ENCODE measurements at regions not wholly inside any gene's neighbourhood (a gene's known extent, or its start where the extent isn't known, plus 50 kb on each side); places are given as distances from the start of the nearest gene placed in this dataset.

DNA sequence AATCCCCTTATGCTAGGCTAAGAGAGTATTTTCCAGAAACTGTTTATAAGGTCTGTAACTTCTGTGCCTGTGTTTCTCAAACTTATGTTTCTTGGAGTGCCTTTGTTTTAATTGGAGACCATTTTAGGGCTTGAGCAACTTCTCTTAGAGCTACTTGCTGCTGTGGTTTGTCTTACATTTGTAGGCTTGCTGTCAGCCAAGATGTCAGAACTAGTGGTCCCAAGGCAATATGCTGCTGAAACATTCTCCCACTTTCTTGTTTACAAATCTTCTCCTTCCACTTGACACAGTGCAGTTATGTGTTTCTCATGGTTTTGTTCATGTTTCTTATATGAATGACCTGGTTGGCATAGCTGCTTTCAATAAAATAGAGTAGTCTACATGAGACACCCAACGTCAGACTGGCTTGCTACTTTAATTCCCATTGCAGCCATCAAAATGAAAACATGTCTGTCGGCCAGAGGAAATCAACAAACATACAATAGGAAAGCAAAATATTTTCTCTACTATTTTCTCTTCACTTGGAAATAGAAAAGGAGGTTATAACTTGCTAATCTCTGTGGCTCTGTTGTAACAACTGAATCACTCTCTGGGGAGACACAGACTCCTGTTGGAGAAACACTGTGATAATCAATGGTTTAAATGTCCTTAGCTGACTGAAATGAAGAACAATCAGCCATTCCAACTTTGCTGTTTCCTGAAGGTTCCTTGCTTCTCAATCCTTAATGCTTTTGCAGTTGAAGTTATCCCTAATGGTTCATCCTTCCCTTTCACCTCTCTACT, 426.4 kb downstream of the PDGFC start:
- WGBS, 2 donors (ENCODE audit: low coverage in 1 of 2) = 58 to 62% methylated on average over 2 of the region's 2 CpGs
- Histone ChIP-seq H3K9me3 (no peaks in the 10 kb centered on the region), H3K36me3 (no peaks in the 10 kb centered on the region), H3K4me1 (peaks cover 0 to 10% (median 0%) of the 10 kb centered on the region in 3 donors), H3K4me3 (no peak overlapping the region), H3K27me3 (no peaks in the 10 kb centered on the region), H3K27ac (peak overlapping the region in 1 of 4 donors; percentile 3)
- ATAC-seq = peak; percentile 19
- no peak for TF ChIP-seq EP300 (IDR thresholded peaks at IDR 0.05)
- TF ChIP-seq POLR2AphosphoS5 (IDR thresholded peaks at IDR 0.05) = no peak
- no peak for TF ChIP-seq POLR2A (IDR thresholded peaks at IDR 0.05)
- TF ChIP-seq, protein P1, sequence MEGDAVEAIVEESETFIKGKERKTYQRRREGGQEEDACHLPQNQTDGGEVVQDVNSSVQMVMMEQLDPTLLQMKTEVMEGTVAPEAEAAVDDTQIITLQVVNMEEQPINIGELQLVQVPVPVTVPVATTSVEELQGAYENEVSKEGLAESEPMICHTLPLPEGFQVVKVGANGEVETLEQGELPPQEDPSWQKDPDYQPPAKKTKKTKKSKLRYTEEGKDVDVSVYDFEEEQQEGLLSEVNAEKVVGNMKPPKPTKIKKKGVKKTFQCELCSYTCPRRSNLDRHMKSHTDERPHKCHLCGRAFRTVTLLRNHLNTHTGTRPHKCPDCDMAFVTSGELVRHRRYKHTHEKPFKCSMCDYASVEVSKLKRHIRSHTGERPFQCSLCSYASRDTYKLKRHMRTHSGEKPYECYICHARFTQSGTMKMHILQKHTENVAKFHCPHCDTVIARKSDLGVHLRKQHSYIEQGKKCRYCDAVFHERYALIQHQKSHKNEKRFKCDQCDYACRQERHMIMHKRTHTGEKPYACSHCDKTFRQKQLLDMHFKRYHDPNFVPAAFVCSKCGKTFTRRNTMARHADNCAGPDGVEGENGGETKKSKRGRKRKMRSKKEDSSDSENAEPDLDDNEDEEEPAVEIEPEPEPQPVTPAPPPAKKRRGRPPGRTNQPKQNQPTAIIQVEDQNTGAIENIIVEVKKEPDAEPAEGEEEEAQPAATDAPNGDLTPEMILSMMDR (IDR thresholded peaks at IDR 0.05) = no peak

DNA sequence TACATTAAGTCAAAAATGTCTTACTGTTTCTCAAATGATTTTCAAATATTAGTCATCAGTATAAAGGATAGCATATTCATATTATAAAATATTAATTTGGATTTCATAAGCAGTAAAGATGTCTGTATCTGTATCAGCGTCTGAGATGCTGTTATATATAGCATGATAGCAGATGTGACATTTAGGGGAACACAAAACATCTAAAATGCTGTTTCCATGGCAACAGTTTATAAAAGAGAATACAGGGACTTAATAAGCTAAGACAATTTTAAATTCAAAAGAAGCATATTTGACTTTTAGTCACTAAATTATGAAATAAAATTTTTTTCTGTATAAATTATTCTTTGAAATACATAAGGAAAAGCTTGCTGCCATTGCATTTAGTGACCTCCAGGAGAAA, 432.2 kb downstream of the PDGFC start:
- Histone ChIP-seq H3K9me3 (no peaks in the 10 kb centered on the region), H3K27me3 (no peaks in the 10 kb centered on the region), H3K4me3 (no peak overlapping the region), H3K4me1 (no peaks in the 10 kb centered on the region), H3K27ac (no peak overlapping the region), H3K36me3 (no peaks in the 10 kb centered on the region)
- TF ChIP-seq, protein P1 (IDR thresholded peaks at IDR 0.05) = no peak
- TF ChIP-seq EP300 (IDR thresholded peaks at IDR 0.05) (no peak), POLR2AphosphoS5 (IDR thresholded peaks at IDR 0.05) (no peak), POLR2A (IDR thresholded peaks at IDR 0.05) (no peak)
- WGBS, 2 donors (ENCODE audit: low coverage in 1 of 2) = 57 to 85% methylated on average over 1 of the region's 1 CpG
- no peak for ATAC-seq

DNA sequence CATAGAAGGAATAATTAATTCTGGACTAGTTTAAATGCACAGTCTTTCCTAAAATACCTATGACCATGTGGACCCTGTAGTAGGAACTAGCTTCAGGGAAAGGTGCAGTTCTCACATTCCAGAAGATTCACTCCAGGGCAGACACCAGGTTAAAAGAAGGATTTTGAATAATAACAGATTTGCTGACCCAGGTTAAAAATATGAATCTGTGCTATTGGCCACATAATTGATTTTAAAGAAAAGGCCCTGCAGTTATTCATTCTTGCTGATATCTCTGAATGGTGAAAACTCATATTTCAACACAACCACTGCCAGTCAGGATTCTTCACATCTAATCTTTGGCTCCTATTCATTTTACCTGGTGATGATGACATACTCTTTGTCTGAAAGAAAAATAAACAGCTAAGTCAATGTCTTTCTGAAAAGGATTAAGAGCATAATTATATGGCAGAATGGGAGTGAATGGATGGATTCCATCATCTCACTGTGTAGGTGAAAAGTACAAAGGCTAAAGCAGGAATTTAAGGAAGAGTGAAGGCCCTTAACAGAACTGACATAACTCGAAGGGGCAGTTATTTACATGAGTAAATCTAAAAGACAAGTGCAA, 432.8 kb downstream of the PDGFC start:
- H3K36me3 ChIP-seq = no peaks in the 10 kb centered on the region
- TF ChIP-seq POLR2AphosphoS5 (IDR thresholded peaks at IDR 0.05) = no peak
- TF ChIP-seq, protein P1 (IDR thresholded peaks at IDR 0.05) = no peak
- TF ChIP-seq EP300 (IDR thresholded peaks at IDR 0.05) = no peak
- no peak for TF ChIP-seq POLR2A (IDR thresholded peaks at IDR 0.05)
- no peak overlapping the region for H3K27ac ChIP-seq
- H3K27me3 ChIP-seq = no peaks in the 10 kb centered on the region
- 54 to 83% methylated on average over 1 of the region's 1 CpG for WGBS, 2 donors (ENCODE audit: low coverage in 1 of 2)
- H3K4me1 ChIP-seq = no peaks in the 10 kb centered on the region
- no peaks in the 10 kb centered on the region for H3K9me3 ChIP-seq
- no peak for ATAC-seq
- H3K4me3 ChIP-seq = no peak overlapping the region

DNA sequence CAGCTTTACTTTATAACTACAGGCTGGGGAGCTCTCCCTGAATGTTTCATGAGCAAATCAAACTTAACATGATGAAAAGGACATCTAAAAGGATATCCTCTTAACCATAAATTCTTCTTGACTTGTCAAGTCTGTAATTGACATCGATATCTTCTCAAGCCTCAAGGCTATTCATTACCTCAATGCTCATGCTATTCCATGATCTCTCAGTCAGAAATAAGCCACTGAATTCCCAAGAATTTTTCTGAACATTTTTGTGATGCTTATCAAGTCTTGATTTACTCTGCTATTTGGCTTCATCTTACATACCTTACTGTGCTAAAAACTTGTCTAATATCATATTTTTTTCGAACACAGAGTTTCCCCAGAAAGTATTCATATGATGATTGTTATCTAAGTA, 433.4 kb downstream of the PDGFC start:
- 89 to 90% methylated on average over 2 of the region's 2 CpGs for WGBS, 2 donors (ENCODE audit: low coverage in 1 of 2)
- H3K27me3 ChIP-seq = no peaks in the 10 kb centered on the region
- TF ChIP-seq EP300 (IDR thresholded peaks at IDR 0.05) = no peak
- TF ChIP-seq, protein P1 (IDR thresholded peaks at IDR 0.05) = no peak
- TF ChIP-seq POLR2AphosphoS5 (IDR thresholded peaks at IDR 0.05) = no peak
- TF ChIP-seq POLR2A (IDR thresholded peaks at IDR 0.05) = no peak
- no peak for ATAC-seq
- no peaks in the 10 kb centered on the region for H3K36me3 ChIP-seq
- H3K27ac ChIP-seq = no peak overlapping the region
- no peaks in the 10 kb centered on the region for H3K4me1 ChIP-seq
- H3K4me3 ChIP-seq = no peak overlapping the region
- H3K9me3 ChIP-seq = peaks cover 0 to 5% (median 0%) of the 10 kb centered on the region in 3 donors

DNA sequence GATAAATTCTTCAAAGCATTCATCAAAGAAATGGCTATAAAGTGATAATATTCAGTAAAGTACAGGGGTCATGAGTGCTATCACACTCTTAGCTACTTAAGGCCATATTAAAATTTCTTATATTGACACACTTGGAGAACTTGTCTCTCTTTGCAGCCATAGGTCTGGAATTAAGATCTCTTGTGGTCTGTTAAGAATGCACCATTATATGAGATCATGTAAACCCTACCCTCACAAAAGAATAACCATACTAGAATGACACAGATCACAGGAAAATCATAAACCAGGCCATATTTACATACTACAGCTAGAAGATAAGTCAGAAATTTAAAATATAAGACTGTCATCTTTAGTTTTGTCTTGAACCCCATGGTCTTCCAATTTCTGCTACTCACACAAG, 434.3 kb downstream of the PDGFC start:
- Histone ChIP-seq H3K27me3 (no peaks in the 10 kb centered on the region), H3K4me1 (no peaks in the 10 kb centered on the region), H3K9me3 (peaks cover 0 to 10% (median 0%) of the 10 kb centered on the region in 3 donors), H3K4me3 (no peak overlapping the region), H3K27ac (no peak overlapping the region), H3K36me3 (no peaks in the 10 kb centered on the region)
- ATAC-seq = no peak
- TF ChIP-seq POLR2AphosphoS5 (IDR thresholded peaks at IDR 0.05) = no peak
- no peak for TF ChIP-seq EP300 (IDR thresholded peaks at IDR 0.05)
- no peak for TF ChIP-seq POLR2A (IDR thresholded peaks at IDR 0.05)
- TF ChIP-seq, protein P1 (IDR thresholded peaks at IDR 0.05) = no peak

Measured in gastroesophageal sphincter (tissue), 4 donors.